ENCODE measurements at regions not wholly inside any gene's neighbourhood (a gene's known extent, or its start where the extent isn't known, plus 50 kb on each side); places are given as distances from the start of the nearest gene placed in this dataset.

DNA sequence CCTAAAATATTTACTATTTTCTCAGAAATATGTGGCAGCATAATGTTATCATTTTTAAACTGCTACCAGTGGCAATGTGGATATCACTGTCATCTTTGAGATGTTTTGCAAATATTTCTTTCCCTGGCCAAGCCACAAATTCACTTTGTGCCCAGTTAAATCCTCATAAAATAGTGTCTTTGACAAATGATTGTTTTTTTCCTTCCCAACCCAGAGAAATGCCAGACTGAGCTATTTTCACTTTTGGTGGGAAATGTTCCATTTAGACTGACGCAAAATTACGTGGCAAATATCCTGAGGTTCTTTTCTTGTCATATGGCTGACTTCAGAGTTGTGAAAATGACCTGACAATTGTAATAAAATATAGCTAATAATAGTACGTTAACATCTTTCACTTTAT, 807.0 kb upstream of the SOX9 start:
- TF ChIP-seq POLR2A (IDR thresholded peaks at IDR 0.05; ENCODE audit: low read depth, low read length) (no peak), POLR2AphosphoS5 (IDR thresholded peaks at IDR 0.05; ENCODE audit: low read depth, low read length) (no peak), SPI1 (IDR thresholded peaks at IDR 0.05; ENCODE audit: low read depth, low read length) (no peak), PAX5 (IDR thresholded peaks at IDR 0.05; ENCODE audit: insufficient read depth, low read length, severe bottlenecking) (no peak)
